Testis (tissue), 2 donors: ENCODE measurements at regions not wholly inside any gene's neighbourhood (a gene's known extent, or its start where the extent isn't known, plus 50 kb on each side); places are given as distances from the start of the nearest gene placed in this dataset.

Experiments
- POLR2A ChIP-seq: fragments of 450-650 bp; IDR thresholded peaks from one replicate; pipeline ENCODE4 v1.6.1; 2017; ENCODE audit warnings: antibody characterized with exemption, mild to moderate bottlenecking, moderate library complexity
- TF ChIP-seq, protein P1 (sequence below), 3 experiments: fragments of 450-650 bp in 2 of 3; fragments of 200-600 bp in 1 of 3; sonication (generic) in 1 of 3; IDR thresholded peaks; one replicate each; pipeline ENCODE4 v1.5.1; 2016 to 2019; ENCODE audit warnings: antibody characterized with exemption in 3 of 3, mild to moderate bottlenecking in 2 of 3, moderate library complexity in 1 of 3

DNA sequence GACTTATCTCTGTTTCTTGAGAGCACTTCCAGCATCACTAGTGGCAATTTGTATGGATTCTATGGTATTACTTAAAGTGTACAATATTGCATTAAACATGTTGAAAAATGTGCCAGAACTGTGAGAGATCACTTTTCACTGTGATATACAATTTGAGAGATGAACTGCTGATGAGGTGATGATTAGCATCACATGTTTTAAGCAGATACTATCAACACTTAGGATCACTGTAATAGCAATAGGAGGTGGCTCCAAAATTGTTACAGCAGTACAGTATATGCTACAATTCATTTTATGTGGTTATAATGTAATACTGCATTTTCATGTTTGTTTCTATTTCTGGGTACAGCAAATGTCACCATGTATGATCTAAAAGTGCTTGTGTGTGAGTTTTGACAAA lies 570.0 kb downstream of the PTPRC start:
- TF ChIP-seq, protein P1, sequence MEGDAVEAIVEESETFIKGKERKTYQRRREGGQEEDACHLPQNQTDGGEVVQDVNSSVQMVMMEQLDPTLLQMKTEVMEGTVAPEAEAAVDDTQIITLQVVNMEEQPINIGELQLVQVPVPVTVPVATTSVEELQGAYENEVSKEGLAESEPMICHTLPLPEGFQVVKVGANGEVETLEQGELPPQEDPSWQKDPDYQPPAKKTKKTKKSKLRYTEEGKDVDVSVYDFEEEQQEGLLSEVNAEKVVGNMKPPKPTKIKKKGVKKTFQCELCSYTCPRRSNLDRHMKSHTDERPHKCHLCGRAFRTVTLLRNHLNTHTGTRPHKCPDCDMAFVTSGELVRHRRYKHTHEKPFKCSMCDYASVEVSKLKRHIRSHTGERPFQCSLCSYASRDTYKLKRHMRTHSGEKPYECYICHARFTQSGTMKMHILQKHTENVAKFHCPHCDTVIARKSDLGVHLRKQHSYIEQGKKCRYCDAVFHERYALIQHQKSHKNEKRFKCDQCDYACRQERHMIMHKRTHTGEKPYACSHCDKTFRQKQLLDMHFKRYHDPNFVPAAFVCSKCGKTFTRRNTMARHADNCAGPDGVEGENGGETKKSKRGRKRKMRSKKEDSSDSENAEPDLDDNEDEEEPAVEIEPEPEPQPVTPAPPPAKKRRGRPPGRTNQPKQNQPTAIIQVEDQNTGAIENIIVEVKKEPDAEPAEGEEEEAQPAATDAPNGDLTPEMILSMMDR (IDR thresholded peaks at IDR 0.05), result no peak
- no peak for TF ChIP-seq POLR2A
